GM23248 (cell line): ENCODE measurements at regions not wholly inside any gene's neighbourhood (a gene's known extent, or its start where the extent isn't known, plus 50 kb on each side); places are given as distances from the start of the nearest gene placed in this dataset.

Experiments used
- EZH2 ChIP-seq: fragments of 200-600 bp; sonication (generic); IDR thresholded peaks from 2 replicates; pipeline ENCODE4 v1.6.1; 2018; ENCODE audit warnings: antibody characterized with exemption, mild to moderate bottlenecking; ENCODE audit not compliant: insufficient read depth, poor library complexity, severe bottlenecking
- EZH2phosphoT487 ChIP-seq: fragments of 200-600 bp; sonication (generic); IDR thresholded peaks from 2 replicates; pipeline ENCODE4 v1.6.1; 2018; ENCODE audit warnings: antibody characterized with exemption, moderate library complexity, mild to moderate bottlenecking, low read depth; ENCODE audit not compliant: insufficient read depth

- TF ChIP-seq EZH2phosphoT487 (no peak), EZH2 (no peak)
Observed at GRCh38 chr1:218759795-218760194, 413.9 kb upstream of the LYPLAL1 start.
